ENCODE measurements at regions not wholly inside any gene's neighbourhood (a gene's known extent, or its start where the extent isn't known, plus 50 kb on each side); places are given as distances from the start of the nearest gene placed in this dataset.

DNA sequence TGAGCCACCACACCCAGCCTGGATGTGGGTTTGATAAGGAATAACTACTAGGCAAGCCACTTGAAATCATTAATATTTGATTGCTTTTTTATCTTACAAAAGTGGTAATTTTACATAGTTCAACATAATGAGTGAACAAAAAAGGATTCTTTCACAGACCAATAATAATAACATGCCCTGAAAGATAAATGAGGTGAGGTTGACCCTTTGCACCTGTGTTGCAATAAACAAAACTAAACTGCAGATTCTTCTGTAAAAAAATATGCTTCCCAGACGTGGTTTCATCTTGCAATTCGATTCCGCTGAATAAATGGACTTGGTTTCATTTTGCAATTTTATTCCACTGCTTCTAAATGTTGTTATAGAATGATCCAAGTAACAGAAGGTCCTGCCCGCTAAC, 1514.9 kb upstream of the TMEM132C start (continued):
- TF ChIP-seq, protein P1, sequence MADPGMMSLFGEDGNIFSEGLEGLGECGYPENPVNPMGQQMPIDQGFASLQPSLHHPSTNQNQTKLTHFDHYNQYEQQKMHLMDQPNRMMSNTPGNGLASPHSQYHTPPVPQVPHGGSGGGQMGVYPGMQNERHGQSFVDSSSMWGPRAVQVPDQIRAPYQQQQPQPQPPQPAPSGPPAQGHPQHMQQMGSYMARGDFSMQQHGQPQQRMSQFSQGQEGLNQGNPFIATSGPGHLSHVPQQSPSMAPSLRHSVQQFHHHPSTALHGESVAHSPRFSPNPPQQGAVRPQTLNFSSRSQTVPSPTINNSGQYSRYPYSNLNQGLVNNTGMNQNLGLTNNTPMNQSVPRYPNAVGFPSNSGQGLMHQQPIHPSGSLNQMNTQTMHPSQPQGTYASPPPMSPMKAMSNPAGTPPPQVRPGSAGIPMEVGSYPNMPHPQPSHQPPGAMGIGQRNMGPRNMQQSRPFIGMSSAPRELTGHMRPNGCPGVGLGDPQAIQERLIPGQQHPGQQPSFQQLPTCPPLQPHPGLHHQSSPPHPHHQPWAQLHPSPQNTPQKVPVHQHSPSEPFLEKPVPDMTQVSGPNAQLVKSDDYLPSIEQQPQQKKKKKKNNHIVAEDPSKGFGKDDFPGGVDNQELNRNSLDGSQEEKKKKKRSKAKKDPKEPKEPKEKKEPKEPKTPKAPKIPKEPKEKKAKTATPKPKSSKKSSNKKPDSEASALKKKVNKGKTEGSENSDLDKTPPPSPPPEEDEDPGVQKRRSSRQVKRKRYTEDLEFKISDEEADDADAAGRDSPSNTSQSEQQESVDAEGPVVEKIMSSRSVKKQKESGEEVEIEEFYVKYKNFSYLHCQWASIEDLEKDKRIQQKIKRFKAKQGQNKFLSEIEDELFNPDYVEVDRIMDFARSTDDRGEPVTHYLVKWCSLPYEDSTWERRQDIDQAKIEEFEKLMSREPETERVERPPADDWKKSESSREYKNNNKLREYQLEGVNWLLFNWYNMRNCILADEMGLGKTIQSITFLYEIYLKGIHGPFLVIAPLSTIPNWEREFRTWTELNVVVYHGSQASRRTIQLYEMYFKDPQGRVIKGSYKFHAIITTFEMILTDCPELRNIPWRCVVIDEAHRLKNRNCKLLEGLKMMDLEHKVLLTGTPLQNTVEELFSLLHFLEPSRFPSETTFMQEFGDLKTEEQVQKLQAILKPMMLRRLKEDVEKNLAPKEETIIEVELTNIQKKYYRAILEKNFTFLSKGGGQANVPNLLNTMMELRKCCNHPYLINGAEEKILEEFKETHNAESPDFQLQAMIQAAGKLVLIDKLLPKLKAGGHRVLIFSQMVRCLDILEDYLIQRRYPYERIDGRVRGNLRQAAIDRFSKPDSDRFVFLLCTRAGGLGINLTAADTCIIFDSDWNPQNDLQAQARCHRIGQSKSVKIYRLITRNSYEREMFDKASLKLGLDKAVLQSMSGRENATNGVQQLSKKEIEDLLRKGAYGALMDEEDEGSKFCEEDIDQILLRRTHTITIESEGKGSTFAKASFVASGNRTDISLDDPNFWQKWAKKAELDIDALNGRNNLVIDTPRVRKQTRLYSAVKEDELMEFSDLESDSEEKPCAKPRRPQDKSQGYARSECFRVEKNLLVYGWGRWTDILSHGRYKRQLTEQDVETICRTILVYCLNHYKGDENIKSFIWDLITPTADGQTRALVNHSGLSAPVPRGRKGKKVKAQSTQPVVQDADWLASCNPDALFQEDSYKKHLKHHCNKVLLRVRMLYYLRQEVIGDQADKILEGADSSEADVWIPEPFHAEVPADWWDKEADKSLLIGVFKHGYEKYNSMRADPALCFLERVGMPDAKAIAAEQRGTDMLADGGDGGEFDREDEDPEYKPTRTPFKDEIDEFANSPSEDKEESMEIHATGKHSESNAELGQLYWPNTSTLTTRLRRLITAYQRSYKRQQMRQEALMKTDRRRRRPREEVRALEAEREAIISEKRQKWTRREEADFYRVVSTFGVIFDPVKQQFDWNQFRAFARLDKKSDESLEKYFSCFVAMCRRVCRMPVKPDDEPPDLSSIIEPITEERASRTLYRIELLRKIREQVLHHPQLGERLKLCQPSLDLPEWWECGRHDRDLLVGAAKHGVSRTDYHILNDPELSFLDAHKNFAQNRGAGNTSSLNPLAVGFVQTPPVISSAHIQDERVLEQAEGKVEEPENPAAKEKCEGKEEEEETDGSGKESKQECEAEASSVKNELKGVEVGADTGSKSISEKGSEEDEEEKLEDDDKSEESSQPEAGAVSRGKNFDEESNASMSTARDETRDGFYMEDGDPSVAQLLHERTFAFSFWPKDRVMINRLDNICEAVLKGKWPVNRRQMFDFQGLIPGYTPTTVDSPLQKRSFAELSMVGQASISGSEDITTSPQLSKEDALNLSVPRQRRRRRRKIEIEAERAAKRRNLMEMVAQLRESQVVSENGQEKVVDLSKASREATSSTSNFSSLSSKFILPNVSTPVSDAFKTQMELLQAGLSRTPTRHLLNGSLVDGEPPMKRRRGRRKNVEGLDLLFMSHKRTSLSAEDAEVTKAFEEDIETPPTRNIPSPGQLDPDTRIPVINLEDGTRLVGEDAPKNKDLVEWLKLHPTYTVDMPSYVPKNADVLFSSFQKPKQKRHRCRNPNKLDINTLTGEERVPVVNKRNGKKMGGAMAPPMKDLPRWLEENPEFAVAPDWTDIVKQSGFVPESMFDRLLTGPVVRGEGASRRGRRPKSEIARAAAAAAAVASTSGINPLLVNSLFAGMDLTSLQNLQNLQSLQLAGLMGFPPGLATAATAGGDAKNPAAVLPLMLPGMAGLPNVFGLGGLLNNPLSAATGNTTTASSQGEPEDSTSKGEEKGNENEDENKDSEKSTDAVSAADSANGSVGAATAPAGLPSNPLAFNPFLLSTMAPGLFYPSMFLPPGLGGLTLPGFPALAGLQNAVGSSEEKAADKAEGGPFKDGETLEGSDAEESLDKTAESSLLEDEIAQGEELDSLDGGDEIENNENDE (IDR thresholded peaks at IDR 0.05; ENCODE audit: insufficient replicate concordance, low read length) = no peak
- TF ChIP-seq ZNF274 (IDR thresholded peaks at IDR 0.05; ENCODE audit: borderline replicate concordance, extremely low read depth, low read length) (no peak), BRCA1 (IDR thresholded peaks at IDR 0.05; ENCODE audit: low read depth, low read length) (no peak), CHD1 (IDR thresholded peaks at IDR 0.05; ENCODE audit: low read depth, low read length) (no peak), SIRT6 (IDR thresholded peaks at IDR 0.05; ENCODE audit: low read length) (no peak), HDAC6 (IDR thresholded peaks at IDR 0.05; ENCODE audit: low read depth, low read length) (no peak), JUN (IDR thresholded peaks at IDR 0.05; ENCODE audit: low read depth, low read length) (no peak), MAFK (IDR thresholded peaks at IDR 0.05; ENCODE audit: low read depth, low read length) (no peak), SIN3A (conservative IDR thresholded peaks at IDR 0.05 in 1 of 2, IDR thresholded peaks at IDR 0.05 in 1 of 2; ENCODE audit: low read depth in 1 of 2, low read length in 2 of 2) (no peak), KDM1A (IDR thresholded peaks at IDR 0.05; ENCODE audit: borderline replicate concordance, low read length) (no peak)
